Kidney (tissue), 13 donors: ENCODE measurements at regions not wholly inside any gene's neighbourhood (a gene's known extent, or its start where the extent isn't known, plus 50 kb on each side); places are given as distances from the start of the nearest gene placed in this dataset.
A peak's percentile ranks its signal among the peaks of the same experiment; 100 is the strongest.

ENCODE experiments used
- DNase-seq, 5 donors: peaks; one replicate each; pipeline ENCODE4 v3.0.0-alpha.2; 2013 to 2020
- FAIRE-seq: peaks from 2 replicates; lab custom pipeline; 2012; peaks lifted over from hg19 to GRCh38; lab: Jason Lieb, UNC
- H3K27ac ChIP-seq, 2 donors: one replicate each; pipeline ENCODE4 v1.7.0; 2013; ENCODE audit warnings: low read depth in 2 of 2, low read length in 2 of 2, inconsistent platforms in 1 of 2
- H3K27me3 ChIP-seq: one replicate; pipeline ENCODE4 v1.7.1; 2013; ENCODE audit warnings: low read length, inconsistent platforms; ENCODE audit not compliant: control insufficient read depth, insufficient read depth
- H3K36me3 ChIP-seq, 3 donors: one replicate each; pipeline versions ENCODE4 v1.7.0 to v1.7.1; 2013; ENCODE audit warnings: low read length in 3 of 3, control low read depth in 1 of 3, inconsistent platforms in 1 of 3; ENCODE audit not compliant: insufficient read depth in 3 of 3, control insufficient read depth in 2 of 3
- H3K4me1 ChIP-seq, 3 donors: one replicate each; pipeline versions ENCODE4 v1.7.0 to v1.7.1; 2013; ENCODE audit warnings: low read length in 3 of 3, inconsistent platforms in 1 of 3, low read depth in 1 of 3; ENCODE audit not compliant: control insufficient read depth in 2 of 3, insufficient read depth in 2 of 3
- H3K4me3 ChIP-seq, 3 donors: one replicate each; pipeline versions ENCODE4 v1.7.0 to v1.8.1; 2013; ENCODE audit warnings: low read length in 3 of 3, control low read depth in 1 of 3, inconsistent platforms in 1 of 3
- H3K9ac ChIP-seq, 3 donors: one replicate each; pipeline versions ENCODE4 v1.7.0 to v1.7.1; 2013; ENCODE audit warnings: low read length in 3 of 3, control low read depth in 1 of 3, inconsistent platforms in 1 of 3
- H3K9me3 ChIP-seq, 3 donors: one replicate each; pipeline versions ENCODE4 v1.7.0 to v1.7.1; 2013; ENCODE audit warnings: low read length in 3 of 3, control low read depth in 1 of 3, inconsistent platforms in 1 of 3; ENCODE audit not compliant: control insufficient read depth in 2 of 3, insufficient read depth in 1 of 3
- intact Hi-C: fragments of 100-400 bp; cut with DNase I; formaldehyde crosslinking; loops from one replicate; pipeline ENCODE4 v1.11.1; 2022
- TF ChIP-seq, protein P1 (sequence below): IDR thresholded peaks from 3 replicates; pipeline ENCODE4 v1.5.1; 2012; ENCODE audit warnings: mild to moderate bottlenecking, moderate library complexity, borderline replicate concordance; ENCODE audit not compliant: insufficient read depth; ENCODE audit errors: extremely low read depth
- donor health status: control.
- donor health status: control.
- donor health status: control.
- donor health status: control.
- donor health status: control.
- donor health status: DM: yes; HTN: yes; CAD: no.
- donor health status: Normal renal cell carcinoma (clear cell type).

DNA sequence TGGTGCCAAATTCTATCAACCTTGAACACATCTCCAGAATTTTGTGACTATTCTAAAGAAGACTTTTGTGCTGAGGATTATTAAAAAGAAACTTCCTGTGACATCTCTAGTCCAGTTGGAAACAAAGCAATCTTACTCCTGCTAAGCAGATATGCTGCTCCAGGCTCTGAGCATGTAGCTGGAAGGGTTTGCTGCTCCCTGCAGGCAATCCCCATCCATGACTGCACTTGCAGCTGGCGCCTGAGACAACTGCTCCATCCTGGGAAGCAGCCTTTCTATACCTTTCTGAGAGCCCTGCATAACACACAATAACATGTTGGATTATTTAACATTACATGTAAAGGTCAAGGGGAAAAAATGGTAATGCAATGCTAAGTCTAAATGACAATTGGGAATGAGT is 105.1 kb downstream of the NDUFA12 start:
- FAIRE-seq (no peak), DNase-seq (peak in 1 of 5 donors; percentile 5)
- no peak overlapping the region for H3K9ac ChIP-seq
- no peaks in the 10 kb centered on the region for H3K36me3 ChIP-seq
- H3K9me3 ChIP-seq: no peaks in the 10 kb centered on the region
- H3K27ac ChIP-seq: no peak overlapping the region
- H3K4me1 ChIP-seq: no peaks in the 10 kb centered on the region
- TF ChIP-seq, protein P1, sequence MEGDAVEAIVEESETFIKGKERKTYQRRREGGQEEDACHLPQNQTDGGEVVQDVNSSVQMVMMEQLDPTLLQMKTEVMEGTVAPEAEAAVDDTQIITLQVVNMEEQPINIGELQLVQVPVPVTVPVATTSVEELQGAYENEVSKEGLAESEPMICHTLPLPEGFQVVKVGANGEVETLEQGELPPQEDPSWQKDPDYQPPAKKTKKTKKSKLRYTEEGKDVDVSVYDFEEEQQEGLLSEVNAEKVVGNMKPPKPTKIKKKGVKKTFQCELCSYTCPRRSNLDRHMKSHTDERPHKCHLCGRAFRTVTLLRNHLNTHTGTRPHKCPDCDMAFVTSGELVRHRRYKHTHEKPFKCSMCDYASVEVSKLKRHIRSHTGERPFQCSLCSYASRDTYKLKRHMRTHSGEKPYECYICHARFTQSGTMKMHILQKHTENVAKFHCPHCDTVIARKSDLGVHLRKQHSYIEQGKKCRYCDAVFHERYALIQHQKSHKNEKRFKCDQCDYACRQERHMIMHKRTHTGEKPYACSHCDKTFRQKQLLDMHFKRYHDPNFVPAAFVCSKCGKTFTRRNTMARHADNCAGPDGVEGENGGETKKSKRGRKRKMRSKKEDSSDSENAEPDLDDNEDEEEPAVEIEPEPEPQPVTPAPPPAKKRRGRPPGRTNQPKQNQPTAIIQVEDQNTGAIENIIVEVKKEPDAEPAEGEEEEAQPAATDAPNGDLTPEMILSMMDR: peak; percentile 2
- H3K4me3 ChIP-seq: no peak overlapping the region
- H3K27me3 ChIP-seq: no peaks in the 10 kb centered on the region
- intact Hi-C loops: no loop called here

DNA sequence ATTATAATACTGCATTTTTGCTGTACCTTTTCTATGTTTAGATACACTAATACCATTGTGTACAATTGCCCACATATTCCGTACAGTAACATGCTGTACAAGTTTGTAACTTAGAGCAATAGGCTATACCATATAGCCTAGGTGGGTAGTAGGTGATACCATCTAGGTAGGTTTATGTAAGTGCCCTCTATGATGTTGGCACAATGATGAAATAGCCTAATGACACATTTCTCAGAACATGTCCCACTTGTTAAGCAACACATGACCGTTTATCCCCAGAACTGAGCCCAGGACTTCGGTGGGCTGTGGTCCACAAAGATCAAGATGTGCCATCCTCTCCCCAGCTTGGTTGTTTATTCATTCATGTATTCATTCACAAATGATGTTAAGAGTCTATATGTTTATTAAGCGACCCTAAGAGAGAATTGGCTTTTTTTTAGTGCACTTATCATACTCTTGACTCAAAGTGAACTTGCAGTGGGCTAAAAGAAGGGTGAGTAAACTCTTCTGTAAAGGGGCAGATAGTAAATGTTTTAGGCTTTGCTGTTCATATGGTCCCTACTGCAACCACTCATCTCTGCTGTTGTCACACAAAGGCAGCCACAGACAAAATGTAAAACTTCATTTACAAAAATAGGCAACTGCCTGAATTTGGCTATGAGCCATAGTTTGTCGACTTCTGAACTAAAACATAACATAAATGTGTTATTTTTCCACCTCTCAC is 110.8 kb downstream of the NDUFA12 start:
- H3K36me3 ChIP-seq: no peaks in the 10 kb centered on the region
- H3K27ac ChIP-seq: no peak overlapping the region
- no peaks in the 10 kb centered on the region for H3K27me3 ChIP-seq
- no peaks in the 10 kb centered on the region for H3K9me3 ChIP-seq
- FAIRE-seq: no peak
- no peak overlapping the region for H3K9ac ChIP-seq
- TF ChIP-seq, protein P1: no peak
- DNase-seq: no peak
- no peaks in the 10 kb centered on the region for H3K4me1 ChIP-seq
- intact Hi-C loops: no loop called here
- no peak overlapping the region for H3K4me3 ChIP-seq

DNA sequence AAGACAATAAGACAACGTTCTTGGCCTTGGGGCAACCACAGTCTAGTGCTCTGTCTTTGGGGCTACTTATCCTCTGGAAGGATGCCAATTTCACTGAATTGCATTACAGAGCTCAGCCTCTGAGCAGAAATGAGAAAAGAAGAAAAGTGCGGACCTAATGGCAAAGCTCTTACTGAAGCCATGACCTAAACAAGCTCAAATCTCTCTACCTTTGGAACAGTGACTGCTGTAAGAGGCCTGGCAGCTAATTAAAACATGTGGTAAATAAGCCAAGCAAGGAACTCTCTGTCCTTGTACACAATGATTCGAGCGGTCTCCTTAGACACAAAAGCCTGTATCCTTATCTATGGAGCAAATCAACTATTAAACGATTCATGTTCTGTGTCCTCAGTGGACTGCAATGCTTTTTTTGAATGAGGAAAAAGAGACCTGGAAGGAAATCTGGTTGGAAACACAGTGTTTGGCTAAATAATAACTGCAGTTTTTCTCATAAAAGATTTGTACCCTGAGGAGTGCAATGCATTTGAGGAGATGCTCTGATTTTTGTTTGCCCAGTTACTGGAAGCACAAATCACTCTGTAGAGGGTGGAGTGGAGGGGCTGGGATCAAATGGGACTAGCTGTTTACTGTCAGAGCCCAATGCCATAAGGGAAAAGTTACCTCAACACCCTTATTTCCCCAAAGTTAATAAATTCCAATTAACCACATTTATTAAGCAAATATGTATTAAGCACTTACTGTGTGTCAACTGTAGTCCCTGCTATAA is 113.9 kb downstream of the NDUFA12 start:
- Histone ChIP-seq H3K9me3 (no peaks in the 10 kb centered on the region), H3K9ac (no peak overlapping the region), H3K4me3 (no peak overlapping the region), H3K4me1 (no peaks in the 10 kb centered on the region), H3K27me3 (no peaks in the 10 kb centered on the region), H3K27ac (no peak overlapping the region), H3K36me3 (no peaks in the 10 kb centered on the region)
- intact Hi-C loops: no loop called here
- no peak for DNase-seq
- no peak for FAIRE-seq
- TF ChIP-seq, protein P1: no peak
